Stimulated activated CD4-positive, alpha-beta T cell treated with anti-CD3 and anti-CD28 coated beads, Interleukin-2, amount 100 ng/mL, for 48 hours (primary cell): ENCODE measurements at regions not wholly inside any gene's neighbourhood (a gene's known extent, or its start where the extent isn't known, plus 50 kb on each side); places are given as distances from the start of the nearest gene placed in this dataset.
"Not testable (repeated sequence)": the region's sequence is repeated elsewhere in the genome, so short reads cannot be mapped to it uniquely, and the experiment has no call there.

Experiments used
- DNase-seq, 2 donors: peaks; one replicate each; pipeline ENCODE4 v3.0.0-alpha.2; 2020

DNA sequence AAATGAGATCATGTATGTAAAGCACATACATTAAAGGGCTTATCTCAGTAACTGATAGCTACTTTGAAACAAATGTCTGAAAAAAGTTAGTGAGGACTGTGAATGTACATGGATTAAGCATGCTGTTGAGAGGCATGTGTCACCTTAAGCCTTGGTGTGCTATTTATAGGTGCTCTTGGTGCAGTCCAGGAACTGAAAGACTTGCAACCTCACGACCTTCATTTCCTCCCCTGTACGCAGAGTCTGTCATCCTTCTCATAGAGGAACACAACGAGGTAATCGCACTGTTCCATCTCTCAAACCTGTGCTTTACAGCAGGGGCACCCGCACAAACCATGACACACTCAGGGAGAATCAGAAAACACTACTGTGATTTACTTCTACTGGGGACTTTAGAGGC is 65.6 kb downstream of the UFM1 start:
- DNase-seq, result no peak

DNA sequence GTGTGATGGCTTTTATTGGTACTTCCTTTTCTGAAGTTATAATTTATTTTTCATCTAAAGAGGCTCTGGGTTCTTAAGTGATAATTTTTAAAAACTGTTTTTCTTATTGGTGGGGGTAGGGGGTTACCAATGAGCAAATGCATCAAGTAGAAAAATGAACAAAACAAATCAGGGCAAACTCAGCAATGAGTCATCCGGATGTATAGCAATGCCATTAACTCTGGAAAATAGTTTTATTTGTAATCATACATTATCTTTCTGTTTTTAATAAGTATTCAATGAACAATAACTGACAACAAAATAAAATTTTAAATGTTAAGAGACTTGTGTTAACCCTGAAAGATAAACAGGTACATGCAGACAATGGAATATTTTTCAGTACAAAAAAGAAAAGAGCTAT is 67.6 kb downstream of the UFM1 start:
- no peak for DNase-seq

DNA sequence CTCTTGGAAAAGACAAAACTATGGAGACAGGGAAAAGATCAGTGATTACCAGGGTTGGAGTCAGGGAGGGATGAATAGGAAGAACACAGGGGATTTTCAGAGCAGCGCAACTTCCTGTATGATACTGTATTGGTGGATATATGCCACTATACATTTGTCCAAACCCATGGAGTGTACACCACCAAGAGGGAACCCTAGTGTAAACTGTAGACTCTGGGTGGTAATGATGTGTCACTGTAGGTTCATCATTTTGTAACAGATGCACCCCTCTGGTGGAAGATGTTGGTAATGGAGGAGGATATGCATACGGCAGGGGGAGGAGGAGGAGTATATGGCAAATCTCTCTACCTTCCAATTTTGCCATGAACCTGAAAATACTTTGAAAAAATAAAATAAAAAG is 68.1 kb downstream of the UFM1 start:
- DNase-seq, result peak in 1 of 2 donors; percentile 0

DNA sequence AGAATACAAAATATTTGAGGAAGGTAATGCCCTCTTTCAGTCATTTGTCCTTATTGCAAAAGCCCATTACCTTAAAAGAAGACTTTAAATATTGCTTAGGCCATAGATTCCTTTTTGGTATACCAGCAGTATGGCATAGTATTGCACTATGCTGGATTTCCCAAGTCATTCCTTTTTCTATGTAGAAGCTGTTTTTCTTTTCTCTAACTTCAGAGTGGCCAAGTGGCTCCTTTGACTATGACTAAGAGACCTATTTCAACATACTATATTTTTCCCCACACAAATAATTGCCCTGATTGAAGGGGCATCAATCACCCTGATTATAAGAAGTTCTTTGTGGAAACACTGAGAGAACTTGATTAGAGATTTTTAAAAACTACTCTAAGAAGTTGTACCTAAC is 68.6 kb downstream of the UFM1 start:
- no peak for DNase-seq

DNA sequence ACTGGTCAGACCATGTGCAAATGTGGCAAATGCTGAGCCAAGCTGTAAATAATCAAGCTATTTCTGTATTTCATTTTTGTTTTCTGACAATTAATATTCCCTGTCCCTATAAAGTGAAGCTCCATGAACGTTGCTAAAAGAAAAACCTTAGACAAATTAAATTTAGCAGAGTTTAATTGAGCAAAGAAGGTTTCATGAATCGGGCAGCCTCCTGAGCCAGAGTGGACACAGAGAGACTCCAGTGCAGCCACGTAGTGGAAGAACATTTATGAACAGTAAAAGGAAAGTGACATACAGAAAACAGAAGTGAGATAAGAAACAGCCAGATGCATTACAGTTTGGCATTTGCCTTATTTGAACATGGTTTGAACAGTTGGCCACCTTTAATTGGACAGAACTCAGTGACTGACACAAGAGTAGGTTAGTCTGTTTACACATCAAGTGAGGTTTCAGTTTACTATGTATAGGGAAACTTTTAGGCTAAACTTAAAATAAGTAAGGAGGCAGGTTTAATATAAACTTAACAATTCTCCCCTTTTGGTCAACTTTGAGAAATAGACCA is 69.7 kb downstream of the UFM1 start:
- DNase-seq, result no peak

DNA sequence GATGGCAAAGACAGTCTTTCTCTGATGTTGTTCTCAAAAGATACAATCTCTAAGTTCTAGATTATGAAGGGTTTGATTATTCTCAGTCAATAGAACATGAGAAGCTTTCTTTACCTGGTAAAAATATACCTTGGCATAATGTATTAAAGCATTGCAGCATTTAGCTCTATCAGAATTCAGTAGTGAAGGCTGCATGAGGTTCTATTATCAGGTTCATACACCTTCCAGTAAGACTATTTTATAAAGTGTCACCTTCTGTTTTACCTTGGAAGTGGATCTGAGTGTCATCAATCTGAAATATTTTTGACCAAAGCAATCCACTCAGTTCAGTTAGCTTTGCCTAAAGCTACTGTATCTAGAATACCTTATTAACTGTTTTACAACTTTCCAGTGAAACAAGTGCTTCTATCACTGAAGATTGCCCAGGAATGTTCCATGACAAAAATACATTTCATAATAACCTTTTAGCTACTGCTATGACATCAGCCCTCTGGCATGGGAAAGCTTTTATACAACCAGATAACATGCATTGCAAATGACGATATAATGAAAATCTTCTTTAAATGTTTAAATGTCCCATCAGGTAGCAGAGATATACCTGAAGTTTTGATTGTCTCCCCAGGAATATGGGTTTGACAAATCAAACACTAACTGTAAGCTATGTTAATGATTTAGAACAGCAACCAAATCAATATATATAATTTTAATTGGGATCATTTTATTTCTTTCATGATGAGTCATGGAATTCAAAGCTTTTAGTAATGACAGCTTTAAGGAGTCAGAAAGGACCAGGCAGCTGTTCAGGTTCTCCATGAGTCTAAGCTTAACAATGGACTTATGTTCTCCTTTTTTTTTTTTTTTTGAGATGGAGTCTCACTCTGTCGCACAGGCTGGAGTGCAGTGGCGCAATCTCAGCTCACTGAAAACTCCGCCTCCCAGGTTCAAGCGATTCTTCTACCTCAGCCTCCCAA is 72.2 kb downstream of the UFM1 start:
- no peak for DNase-seq

DNA sequence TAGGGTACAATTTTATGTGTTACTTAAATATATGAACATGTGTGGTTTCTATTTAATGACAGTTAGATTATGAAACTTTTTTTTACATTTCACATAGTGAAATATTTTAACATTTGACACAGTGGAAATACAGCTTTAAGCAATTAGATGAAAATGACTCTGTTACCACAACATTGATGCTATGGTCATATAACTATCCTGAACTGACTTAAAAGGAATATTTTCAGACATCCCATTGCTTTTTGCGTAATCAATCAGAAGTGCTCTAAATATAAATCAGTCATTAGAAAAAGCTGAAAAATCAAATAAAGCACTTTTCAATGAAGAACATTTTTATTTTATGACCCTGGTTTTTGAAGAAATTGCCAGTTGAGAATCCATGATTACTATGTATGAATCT is 80.3 kb downstream of the UFM1 start:
- DNase-seq, result no peak

DNA sequence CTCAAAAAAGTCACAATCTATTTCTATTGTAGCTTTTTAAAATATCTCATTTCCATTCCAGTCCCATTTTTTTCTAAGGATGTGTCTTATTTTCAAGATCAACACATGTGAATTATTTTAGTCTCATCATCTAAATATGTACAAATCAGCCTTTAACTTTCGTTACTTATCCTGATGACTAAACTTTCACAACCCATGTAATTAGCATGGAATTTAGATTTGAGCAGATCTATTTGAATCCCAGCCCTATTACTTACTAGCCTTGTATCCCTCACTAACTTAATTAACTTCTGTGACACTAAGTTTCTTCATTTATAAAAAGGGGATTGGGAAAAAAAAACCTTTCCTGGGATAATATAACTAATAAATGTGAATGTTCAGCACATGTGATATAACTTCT is 81.1 kb downstream of the UFM1 start:
- no peak for DNase-seq

DNA sequence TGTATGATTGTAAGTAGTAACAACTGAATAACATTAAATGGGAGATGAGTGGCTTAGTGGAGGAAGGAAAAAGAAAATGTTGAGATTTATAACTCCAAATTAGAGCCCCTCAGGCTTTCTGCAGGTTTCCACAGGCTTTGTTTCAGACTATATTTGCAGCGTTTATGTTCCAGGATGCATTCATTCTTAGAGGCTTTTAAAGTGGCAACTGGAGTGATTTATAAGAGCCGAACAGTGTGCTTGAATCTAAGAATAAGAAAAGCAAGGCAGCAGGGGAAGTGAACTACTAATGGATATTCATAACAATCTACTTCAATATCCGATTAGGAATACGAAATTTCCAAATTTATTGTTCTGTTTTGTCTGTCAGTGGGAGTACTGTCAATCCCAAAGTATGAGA is 91.0 kb downstream of the UFM1 start:
- no peak for DNase-seq

DNA sequence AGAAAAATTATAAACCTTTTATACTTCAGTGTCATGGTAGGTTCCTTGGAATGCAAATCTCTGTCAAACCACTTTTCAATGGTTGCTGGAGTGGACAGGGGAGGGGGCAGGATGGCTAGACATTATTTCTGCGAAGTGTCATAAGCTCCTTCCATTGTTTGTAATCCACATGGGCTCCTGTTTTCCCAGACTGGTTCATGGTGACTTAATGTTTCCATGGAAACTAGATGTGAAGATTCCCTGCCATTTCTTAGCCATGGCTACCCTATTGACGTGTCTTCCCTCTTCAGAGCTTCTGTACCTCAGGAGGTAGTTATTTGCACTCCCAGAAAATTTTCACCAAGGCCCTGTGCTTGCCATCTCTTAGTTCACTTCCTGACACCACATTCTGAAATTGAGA is 95.3 kb downstream of the UFM1 start:
- DNase-seq, result no peak

DNA sequence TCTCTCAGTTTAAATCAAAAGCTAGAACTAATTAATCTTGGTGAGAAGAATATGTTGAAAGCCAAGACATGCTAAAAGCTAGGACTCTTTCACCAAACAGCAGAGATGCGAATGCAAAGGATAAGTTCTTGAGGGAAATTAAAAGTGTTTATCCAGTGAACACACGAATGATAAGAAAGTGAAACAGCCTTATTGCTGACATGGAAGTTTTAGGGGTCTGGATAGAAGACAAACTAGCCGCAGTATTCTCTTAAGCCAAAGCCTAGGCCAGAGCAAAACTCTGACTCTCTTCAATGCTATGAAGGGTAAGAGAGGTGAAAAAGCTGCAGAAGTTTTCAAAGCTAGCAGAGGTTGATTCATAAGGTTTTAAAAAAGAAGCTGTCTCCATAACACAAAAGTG is 103.0 kb downstream of the UFM1 start:
- DNase-seq, result no peak

DNA sequence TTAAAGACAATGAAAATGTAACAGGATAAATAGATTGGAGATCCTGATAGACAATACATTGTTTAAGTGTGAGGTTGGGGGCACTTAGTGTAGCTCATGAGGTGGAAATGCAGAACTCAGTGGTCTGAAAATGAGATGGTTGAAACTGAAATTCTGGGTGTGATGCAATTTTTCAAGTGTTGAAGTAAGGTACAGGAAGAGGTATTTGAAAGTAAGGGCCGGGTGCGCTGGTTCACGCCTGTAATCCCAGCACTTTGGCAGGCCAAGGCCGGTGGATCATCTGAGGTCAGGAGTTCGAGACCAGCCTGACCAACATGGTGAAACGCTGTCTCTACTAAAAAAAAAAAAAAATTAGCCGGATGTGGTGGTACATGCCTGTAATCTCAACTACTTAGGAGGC is 113.0 kb downstream of the UFM1 start:
- no peak for DNase-seq

DNA sequence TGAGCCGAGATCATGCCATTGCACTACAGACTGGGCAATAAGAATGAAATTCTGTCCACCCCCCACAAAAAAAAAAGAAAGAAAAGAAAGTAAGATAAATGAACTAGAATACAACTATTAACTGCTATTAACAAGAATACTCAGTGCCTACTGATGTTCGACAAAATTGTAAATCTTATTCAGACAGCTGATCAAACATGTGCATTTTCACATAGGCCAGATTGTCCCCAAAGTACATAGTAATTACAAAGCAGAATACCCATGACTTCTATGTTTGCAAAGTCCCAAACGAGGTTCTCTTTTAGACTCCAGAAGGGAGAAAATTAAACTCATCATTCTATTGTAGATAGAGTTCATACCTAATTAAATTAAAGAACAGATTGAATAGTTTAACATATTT is 113.4 kb downstream of the UFM1 start:
- DNase-seq, result no peak

DNA sequence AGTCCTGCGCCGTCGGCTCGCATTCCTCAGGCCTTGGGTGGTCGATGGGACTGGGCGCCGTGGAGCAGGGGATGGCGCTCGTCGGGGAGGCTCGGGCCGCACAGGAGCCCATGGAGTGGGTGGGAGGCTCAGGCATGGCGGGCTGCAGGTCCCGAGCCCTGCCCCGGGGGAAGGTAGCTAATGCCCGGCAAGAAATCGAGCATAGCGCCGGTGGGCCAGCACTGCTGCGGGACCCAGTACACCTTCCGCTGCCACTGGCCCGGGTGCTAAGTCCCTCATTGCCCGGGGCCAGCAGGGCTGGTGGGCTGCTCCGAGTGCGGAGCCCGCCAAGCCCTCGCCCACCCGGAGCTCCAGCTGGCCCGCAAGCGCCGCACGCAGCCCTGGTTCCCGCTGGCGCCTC is 122.8 kb downstream of the UFM1 start:
- not testable (repeated sequence) for DNase-seq

DNA sequence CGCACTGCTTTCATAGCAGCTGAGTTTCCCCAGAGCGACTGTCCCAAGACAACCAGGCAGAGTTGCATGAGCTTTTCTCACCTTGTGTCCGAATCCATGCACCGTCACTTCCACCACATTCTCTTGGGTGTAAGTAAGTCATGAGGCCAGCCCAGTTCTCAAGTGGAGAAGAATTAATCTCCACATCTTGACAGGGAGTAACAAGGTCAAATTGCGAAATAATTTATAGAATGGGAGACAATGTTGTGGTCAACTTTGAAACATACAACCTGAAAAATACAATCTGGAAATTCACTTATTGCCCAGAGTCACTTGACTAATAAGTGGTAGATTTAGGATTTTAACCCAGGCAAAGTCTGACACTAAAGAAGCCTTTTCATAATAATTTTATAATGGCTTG is 123.7 kb downstream of the UFM1 start:
- DNase-seq, result no peak

DNA sequence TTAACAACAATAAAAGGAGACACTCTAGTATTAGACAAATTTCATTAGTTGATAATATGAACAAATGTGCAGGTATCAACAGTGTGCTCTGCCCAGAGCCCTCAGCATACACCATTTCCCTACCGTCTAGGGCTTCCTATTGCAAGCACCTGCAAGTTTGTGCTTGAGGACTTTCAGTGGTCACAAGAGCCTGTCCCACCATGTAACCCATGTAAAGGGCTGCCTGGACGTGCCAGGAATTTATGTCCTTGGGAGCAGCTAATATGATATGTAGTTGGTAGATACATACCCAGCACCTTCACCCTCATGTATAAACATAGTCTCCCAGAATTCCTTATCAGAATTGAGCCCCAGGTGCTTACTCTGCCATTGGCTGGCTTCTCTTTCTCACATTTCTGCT is 128.0 kb downstream of the UFM1 start:
- DNase-seq, result no peak

DNA sequence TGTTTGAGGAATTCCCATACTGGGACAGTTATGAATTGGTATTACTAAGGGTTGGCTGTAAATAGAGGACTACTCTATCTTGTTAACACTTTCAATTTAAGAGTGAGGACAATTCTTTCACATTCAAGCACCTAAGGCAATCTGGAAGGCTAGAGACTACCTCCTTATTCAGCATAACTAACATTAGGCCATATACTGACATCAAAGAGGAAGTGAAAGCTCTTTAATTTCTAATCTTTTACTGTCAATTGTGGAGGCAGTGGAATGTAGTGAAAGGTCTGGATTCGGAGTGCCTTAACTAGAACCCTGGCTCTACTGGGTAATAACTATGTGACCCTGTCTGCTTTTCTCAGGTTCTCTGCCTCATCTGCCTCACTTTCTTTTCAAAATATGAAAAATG is 134.0 kb downstream of the UFM1 start:
- no peak for DNase-seq

DNA sequence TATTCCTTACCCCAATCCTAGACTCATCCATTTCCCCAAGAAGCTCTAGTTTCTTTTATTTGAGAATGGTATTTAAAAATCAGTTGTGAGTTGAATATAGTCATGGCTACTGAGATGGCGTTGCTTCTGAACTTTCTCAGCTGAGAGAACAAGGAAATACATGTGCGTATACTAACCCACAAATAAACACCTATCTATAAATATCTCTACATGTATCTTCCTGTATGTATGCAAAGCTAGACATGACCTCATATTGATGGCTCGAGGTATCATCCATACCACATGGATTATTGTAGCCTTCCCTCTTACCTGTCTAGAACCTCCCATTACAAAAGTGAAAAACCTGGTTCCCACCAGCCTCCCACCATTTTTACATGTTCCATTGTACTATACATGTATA is 141.0 kb downstream of the UFM1 start:
- no peak for DNase-seq

DNA sequence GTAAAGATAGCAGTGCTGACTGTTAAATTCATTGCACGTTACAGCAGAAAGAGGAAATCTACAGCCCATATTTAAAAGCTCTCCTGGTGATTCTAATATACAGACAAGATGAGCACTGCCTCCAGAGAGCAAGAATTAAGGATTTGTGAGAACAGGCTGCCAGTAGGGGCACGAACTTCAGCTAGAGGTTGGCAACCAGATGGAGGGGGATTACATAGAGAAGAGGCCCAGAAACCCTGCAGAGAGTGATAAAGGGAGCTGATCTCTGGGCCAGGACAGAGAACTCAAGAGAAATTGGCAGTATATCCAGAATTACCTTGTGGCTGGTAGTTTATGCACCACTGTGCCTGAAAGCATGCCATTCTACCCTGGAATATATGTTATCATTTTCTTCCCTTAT is 144.8 kb downstream of the UFM1 start:
- no peak for DNase-seq

DNA sequence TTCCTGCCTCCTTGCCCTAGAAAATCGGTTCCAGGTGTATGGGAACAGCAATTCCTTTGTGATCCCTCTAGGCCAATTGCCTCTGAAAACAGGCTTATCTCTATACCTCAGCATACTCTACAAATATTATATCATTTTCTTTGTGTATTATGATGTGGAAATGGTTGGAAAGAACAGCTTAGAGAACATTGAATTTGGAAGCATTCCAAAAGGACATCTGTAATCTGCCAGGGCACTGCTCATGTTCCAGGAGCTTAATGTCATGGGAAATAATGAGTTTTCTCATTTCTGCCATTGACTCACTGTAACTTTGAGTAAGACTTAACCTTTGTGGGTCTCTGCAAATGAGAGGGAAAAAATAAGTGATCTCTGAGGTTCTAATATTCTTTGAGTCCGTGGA is 147.3 kb downstream of the UFM1 start:
- no peak for DNase-seq

DNA sequence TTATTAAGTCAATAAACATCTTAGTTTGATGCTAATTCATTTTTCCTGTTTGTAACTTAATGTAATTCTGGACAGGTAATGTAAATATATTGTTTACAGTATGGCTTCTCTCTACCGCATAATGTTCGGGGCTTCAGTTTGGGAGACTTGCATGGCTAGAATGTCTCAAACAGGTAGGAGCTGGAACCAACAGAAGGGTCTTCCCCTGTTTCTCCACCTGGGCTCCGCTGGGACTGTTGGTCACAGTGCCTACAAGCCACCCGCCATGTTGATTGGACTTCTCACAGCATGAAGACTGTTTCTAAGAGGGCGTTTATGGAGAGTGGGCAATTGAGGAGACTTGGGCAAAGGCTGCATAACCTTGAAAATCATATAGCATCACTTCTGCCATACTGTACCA is 148.6 kb downstream of the UFM1 start:
- no peak for DNase-seq

DNA sequence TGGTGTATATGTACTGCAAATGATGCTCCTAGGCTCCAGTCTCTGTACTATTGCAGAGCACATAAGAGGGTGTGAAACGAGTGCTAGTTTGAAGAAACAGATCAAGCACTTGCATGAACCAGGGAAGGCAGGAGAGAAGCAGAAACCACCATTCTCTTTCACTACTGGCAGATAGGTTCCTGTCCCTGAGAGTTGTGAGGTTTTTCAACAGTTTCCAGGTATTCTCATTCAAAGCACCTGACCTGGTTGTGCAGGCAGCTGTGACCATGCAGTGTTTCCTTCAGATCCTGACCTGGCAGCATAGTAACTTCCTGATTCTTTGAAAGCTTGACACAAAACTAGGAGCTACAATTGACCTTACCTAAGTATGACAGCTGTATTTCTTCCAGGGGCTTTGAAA is 164.9 kb downstream of the UFM1 start:
- no peak for DNase-seq

DNA sequence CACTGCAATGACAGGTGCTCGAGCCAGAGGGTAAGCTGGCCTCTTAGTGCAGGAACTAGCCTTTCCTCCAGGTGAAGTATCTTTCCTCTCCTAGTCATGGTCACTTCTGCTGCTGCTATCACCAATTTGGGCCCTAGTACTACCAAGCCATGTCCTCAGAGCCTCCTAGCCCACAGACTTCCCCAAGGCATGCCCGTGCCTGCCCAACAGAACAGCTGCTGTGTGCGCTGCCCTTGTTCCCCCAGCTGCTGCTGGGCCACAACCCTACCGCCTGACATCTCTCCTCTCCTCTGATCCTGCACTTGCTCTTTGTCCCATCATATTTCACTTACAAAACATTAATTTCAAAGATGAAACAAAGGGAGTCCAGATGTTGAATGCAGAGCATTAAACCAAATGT is 168.5 kb upstream of the FREM2 start:
- no peak for DNase-seq

DNA sequence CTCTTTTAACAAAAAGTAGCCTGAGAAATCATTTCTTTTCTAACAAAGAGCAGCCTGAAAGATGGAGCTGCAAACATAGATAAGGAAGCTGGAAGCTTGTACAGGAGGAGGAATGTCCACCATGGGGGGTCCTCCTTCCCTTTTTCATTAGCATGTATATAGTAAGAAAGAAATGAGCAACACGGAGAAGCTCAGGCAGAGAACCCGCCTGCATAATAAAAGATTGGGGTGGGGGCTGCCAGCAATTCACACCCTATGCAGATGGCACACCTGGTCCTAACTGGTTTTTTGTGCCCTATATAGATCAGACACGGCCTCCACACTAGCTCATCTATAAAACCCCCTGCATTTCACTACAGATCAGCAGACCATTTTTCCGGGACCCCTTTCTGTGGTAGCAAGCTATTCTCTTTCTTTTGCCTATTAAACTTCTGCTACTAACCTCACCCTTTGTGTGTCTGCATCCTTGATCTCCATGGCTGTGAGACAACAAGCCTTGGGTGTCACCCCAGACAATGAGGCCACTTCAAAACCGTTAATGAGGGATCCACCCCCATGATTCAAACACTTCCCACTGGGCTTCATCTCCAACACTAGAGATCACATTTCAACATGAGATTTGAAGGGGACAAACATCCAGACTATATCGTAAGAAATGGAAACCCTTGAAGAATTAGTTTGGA is 167.5 kb upstream of the FREM2 start:
- no peak for DNase-seq
